HCT116 (cell line): ENCODE measurements at regions not wholly inside any gene's neighbourhood (a gene's known extent, or its start where the extent isn't known, plus 50 kb on each side); places are given as distances from the start of the nearest gene placed in this dataset.

Source experiments
- ATAC-seq: fragments of 200-7000 bp; cut with Tn5 transposase; 2 replicates; pipeline ENCODE4 v1.9.1; 2020; ENCODE audit warnings: mild to moderate bottlenecking, moderate library complexity
- BruUV-seq: library from RNA; stranded (reverse); fragments of 400-500 nt; replicated peaks from 2 replicates; lab custom pipeline; 2021; lab: Mats Ljungman, UMichigan
- CTCF ChIA-PET: fragments of 300-600 bp; sonication (Branson Sonifier 250); formaldehyde crosslinking; loops from one replicate; lab custom pipeline; 2021; ENCODE audit warnings: antibody characterized with exemption; lab: Charles Lee
- POLR2A ChIA-PET: fragments of 300-600, 350-600 bp; sonication (Branson Sonifier 250); formaldehyde crosslinking; loops from one replicate; lab custom pipeline; 2021; ENCODE audit warnings: antibody characterized with exemption; lab: Charles Lee
- RAD21 ChIA-PET, 2 experiments: fragments of 300-600 bp; sonication (Branson Sonifier 250); formaldehyde crosslinking; loops; one replicate each; lab custom pipeline; 2023; ENCODE audit warnings: low total read pairs in 2 of 2; ENCODE audit not compliant: uncharacterized antibody in 2 of 2, unreplicated experiment in 2 of 2, low non-redundant PET in 1 of 2; lab: Charles Lee
- DNase-seq: peaks from one replicate; pipeline ENCODE4 v3.0.0-alpha.2; 2010; ENCODE audit warnings: low read depth, low spot score
- H2AFZ ChIP-seq: fragments of 200-600 bp; shearing (Covaris generic), sonication (generic); 2 replicates; pipeline ENCODE4 v1.6.1; 2017; ENCODE audit warnings: low read depth, mixed run types, mixed read lengths, antibody characterized with exemption, low read length; ENCODE audit not compliant: poor library complexity, severe bottlenecking
- H3K27ac ChIP-seq: 2 replicates; pipeline ENCODE4 v1.5.1; 2012; ENCODE audit warnings: low read depth, low read length
- H3K27me3 ChIP-seq: fragments of 200-600 bp; sonication (generic); 2 replicates; pipeline ENCODE4 v1.6.1; 2016; ENCODE audit warnings: mixed run types, low read length, mixed read lengths; ENCODE audit not compliant: insufficient read depth
- H3K36me3 ChIP-seq, 2 experiments: fragments of 200-500 bp in 1 of 2; fragments of 200-600 bp in 1 of 2; sonication (Bioruptor generic) in 1 of 2; sonication (generic) in 1 of 2; 2 replicates each; pipeline versions ENCODE4 v1.5.1 to v1.6.1; 2014 to 2016; ENCODE audit warnings: low read length in 2 of 2, inconsistent platforms in 1 of 2, mixed read lengths in 1 of 2, mixed run types in 1 of 2; ENCODE audit not compliant: insufficient read depth in 2 of 2, control insufficient read depth in 1 of 2
- H3K4me1 ChIP-seq, 2 experiments: fragments of 200-600 bp in 1 of 2; sonication (generic) in 1 of 2; 2 replicates each; pipeline versions ENCODE4 v1.5.1 to v1.6.1; 2012 to 2017; ENCODE audit warnings: low read length in 2 of 2, inconsistent platforms in 1 of 2, mild to moderate bottlenecking in 1 of 2, mixed read lengths in 1 of 2, mixed run types in 1 of 2, moderate library complexity in 1 of 2; ENCODE audit not compliant: insufficient read depth in 2 of 2, control insufficient read depth in 1 of 2
- H3K4me2 ChIP-seq: fragments of 200-600 bp; sonication (generic); 2 replicates; pipeline ENCODE4 v1.6.1; 2017; ENCODE audit warnings: mixed run types, low read length, mixed read lengths
- H3K4me3 ChIP-seq, 2 experiments: fragments of 200-600 bp in 1 of 2; sonication (generic) in 1 of 2; replicated peaks in 1 of 2; 2 replicates each; pipeline ENCODE4 v1.5.1; 2011 to 2016; ENCODE audit warnings: low read length in 2 of 2, control low read depth in 1 of 2, low read depth in 1 of 2, mild to moderate bottlenecking in 1 of 2, mixed read lengths in 1 of 2, mixed run types in 1 of 2
- H3K79me2 ChIP-seq: fragments of 200-600 bp; sonication (generic); 2 replicates; pipeline ENCODE4 v1.6.1; 2017; ENCODE audit warnings: mild to moderate bottlenecking, mixed run types, low read length, moderate library complexity, mixed read lengths; ENCODE audit not compliant: insufficient read depth
- H3K9ac ChIP-seq: fragments of 200-600 bp; sonication (generic); 2 replicates; pipeline ENCODE4 v1.6.1; 2016; ENCODE audit warnings: low read length, mixed read lengths
- H3K9me2 ChIP-seq: fragments of 200-600 bp; sonication (generic), shearing (Covaris generic); 2 replicates; pipeline ENCODE4 v1.6.1; 2017; ENCODE audit warnings: mixed run types, mild to moderate bottlenecking, moderate library complexity; ENCODE audit not compliant: insufficient read depth
- H3K9me3 ChIP-seq, 2 experiments: fragments of 200-500 bp in 1 of 2; fragments of 200-600 bp in 1 of 2; sonication (Bioruptor generic) in 1 of 2; sonication (generic) in 1 of 2; 2 replicates each; pipeline ENCODE4 v1.6.1; 2014 to 2017; ENCODE audit warnings: low read length in 2 of 2, mixed read lengths in 2 of 2, inconsistent platforms in 1 of 2, low read depth in 1 of 2, mild to moderate bottlenecking in 1 of 2, mixed run types in 1 of 2, moderate library complexity in 1 of 2; ENCODE audit not compliant: control insufficient read depth in 1 of 2, insufficient read depth in 1 of 2
- H4K20me1 ChIP-seq: fragments of 200-600 bp; sonication (generic), shearing (Covaris generic); 2 replicates; pipeline ENCODE4 v1.6.1; 2017; ENCODE audit warnings: mixed run types, mild to moderate bottlenecking, moderate library complexity; ENCODE audit not compliant: insufficient read depth
- CBX3 ChIP-seq: IDR thresholded peaks from 2 replicates; pipeline ENCODE4 v1.6.1; 2012; ENCODE audit warnings: low read depth
- EGR1 ChIP-seq: IDR thresholded peaks from 2 replicates; pipeline ENCODE4 v1.6.1; 2012; ENCODE audit warnings: low read depth
- JUND ChIP-seq: IDR thresholded peaks from 2 replicates; pipeline ENCODE4 v1.6.1; 2012
- POLR2A ChIP-seq: IDR thresholded peaks from 2 replicates; pipeline ENCODE4 v1.7.0; 2011; ENCODE audit warnings: borderline replicate concordance; ENCODE audit not compliant: insufficient read depth, insufficient read length; ENCODE audit errors: extremely low read depth
- SIN3A ChIP-seq: IDR thresholded peaks from 2 replicates; pipeline ENCODE4 v1.6.1; 2012; ENCODE audit warnings: low read depth
- SP1 ChIP-seq: IDR thresholded peaks from 2 replicates; pipeline ENCODE4 v1.6.1; 2012; ENCODE audit warnings: low read depth
- SRF ChIP-seq: IDR thresholded peaks from 2 replicates; pipeline ENCODE4 v1.6.1; 2012; ENCODE audit warnings: low read depth
- TCF7L2 ChIP-seq: IDR thresholded peaks from 2 replicates; pipeline ENCODE4 v1.7.0; 2011; ENCODE audit warnings: borderline replicate concordance, inconsistent platforms; ENCODE audit not compliant: insufficient read depth, insufficient read length; ENCODE audit errors: extremely low read depth
- ZBTB33 ChIP-seq: IDR thresholded peaks from 2 replicates; pipeline ENCODE4 v1.6.1; 2011; ENCODE audit warnings: mild to moderate bottlenecking, low read length, moderate library complexity; ENCODE audit not compliant: insufficient replicate concordance; ENCODE audit errors: extremely low read depth
- ZFX ChIP-seq: fragments of 450-650 bp; IDR thresholded peaks from 2 replicates; pipeline ENCODE4 v1.6.1; 2017
- intact Hi-C: fragments of 100-400 bp; cut with micrococcal nuclease; formaldehyde crosslinking; loops from 2 replicates; pipeline ENCODE4 v1.10.0; 2022

GRCh38 chrX:69083801-69084200 is 81.5 kb downstream of the PJA1 start:
- BruUV-seq = no TSS peak
- intact Hi-C loops = no loop called here

GRCh38 chrX:69083361-69083760 is 81.9 kb downstream of the PJA1 start:
- CTCF ChIA-PET = interaction anchor here (1.2 kb wide), 1 partner anchor 10 kb away, joined by 7 read pairs; no protein-coding TSS in a partner anchor

More at GRCh38 chrX:69083801-69084200, 81.5 kb downstream of the PJA1 start:
- no peaks in the 10 kb centered on the region for H3K4me1 ChIP-seq
- no peaks in the 10 kb centered on the region for H3K9me2 ChIP-seq
- H3K27me3 ChIP-seq = no peaks in the 10 kb centered on the region
- DNase-seq = no peak
- H3K9ac ChIP-seq = no peak overlapping the region
- no peaks in the 10 kb centered on the region for H3K79me2 ChIP-seq
- no peak overlapping the region for H3K27ac ChIP-seq
- H3K4me3 ChIP-seq = no peak overlapping the region
- H3K36me3 ChIP-seq = no peaks in the 10 kb centered on the region
- POLR2A ChIA-PET = no interaction called here
- ATAC-seq = no peak
- no peak overlapping the region for H3K4me2 ChIP-seq
- CTCF ChIA-PET = interaction anchor here (1.2 kb wide), 1 partner anchor 10 kb away, joined by 7 read pairs; no protein-coding TSS in a partner anchor
- TF ChIP-seq CBX3 (no peak), POLR2A (no peak), EGR1 (no peak), ZBTB33 (no peak), SRF (no peak), SIN3A (no peak), ZFX (no peak), SP1 (no peak)
- RAD21 ChIA-PET = no interaction called here
- H4K20me1 ChIP-seq = no peaks in the 10 kb centered on the region
- no peak overlapping the region for H2AFZ ChIP-seq
- no peaks in the 10 kb centered on the region for H3K9me3 ChIP-seq

More at GRCh38 chrX:69083361-69083760, 81.9 kb downstream of the PJA1 start:
- no peak for DNase-seq
- no peak overlapping the region for H3K27ac ChIP-seq
- no peaks in the 10 kb centered on the region for H3K9me3 ChIP-seq
- POLR2A ChIA-PET = no interaction called here
- H3K4me1 ChIP-seq = no peaks in the 10 kb centered on the region
- no peak overlapping the region for H3K4me3 ChIP-seq
- RAD21 ChIA-PET = no interaction called here
- H3K9me2 ChIP-seq = no peaks in the 10 kb centered on the region
- no peaks in the 10 kb centered on the region for H3K36me3 ChIP-seq
- no peak overlapping the region for H3K9ac ChIP-seq
- no peak overlapping the region for H2AFZ ChIP-seq
- TF ChIP-seq JUND (no peak), TCF7L2 (no peak), SIN3A (no peak), SRF (no peak), ZBTB33 (no peak)
- TF ChIP-seq, all 23 proteins: peak for 0
- intact Hi-C loops = no loop called here
- Histone ChIP-seq H4K20me1 (no peaks in the 10 kb centered on the region), H3K4me2 (no peak overlapping the region), H3K27me3 (no peaks in the 10 kb centered on the region), H3K79me2 (no peaks in the 10 kb centered on the region)
- no peak for ATAC-seq
- no TSS peak for BruUV-seq
